ENCODE measurements at regions not wholly inside any gene's neighbourhood (a gene's known extent, or its start where the extent isn't known, plus 50 kb on each side); places are given as distances from the start of the nearest gene placed in this dataset.

DNA sequence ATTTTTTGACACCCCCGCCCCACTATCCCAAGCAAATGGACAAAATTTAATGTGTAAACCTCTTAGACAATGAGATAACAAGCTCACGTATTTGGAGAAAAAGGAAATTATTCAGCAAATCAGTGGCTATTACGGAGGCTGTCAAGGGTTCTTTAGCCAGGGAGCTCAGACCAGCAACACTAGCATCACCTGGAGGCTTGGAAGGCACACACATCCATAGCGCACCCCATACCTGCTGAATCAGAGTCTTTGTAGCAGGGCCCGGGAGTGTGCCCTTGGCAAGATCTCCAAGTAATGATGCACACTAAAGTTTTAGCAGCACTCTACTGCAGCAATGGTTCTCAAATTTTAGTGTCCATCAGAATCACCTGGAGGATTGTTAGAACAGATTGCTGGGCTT, 223.2 kb upstream of the BTBD3 start:
- peak; percentile 79 for ATAC-seq
- Mint-ChIP-seq H3K27me3 (ENCODE audit: low read depth) (no peaks in the 10 kb centered on the region), H3K4me3 (no peak overlapping the region), H3K4me1 (peaks cover 8% of the 10 kb centered on the region; the same call in 1 of the 2 replicates), H3K27ac (no peak overlapping the region), H3K36me3 (peaks cover 6% of the 10 kb centered on the region), H3K9me3 (peaks cover 31% of the 10 kb centered on the region)
- no peak for DNase-seq (ENCODE audit: low spot score)
- CTCF ChIA-PET, result interaction anchor here (1.0 to 2.9 kb wide), 3 partner anchors 17 to 318 kb away, joined by 3 to 10 read pairs (median 4); no protein-coding TSS in a partner anchor
- TF ChIP-seq CREB1 (CRISPR knock-in tag; IDR thresholded peaks at IDR 0.05) (no peak), ZNF219 (CRISPR knock-in tag; IDR thresholded peaks at IDR 0.05; ENCODE audit: borderline replicate concordance) (no peak), NFYB (CRISPR knock-in tag; conservative IDR thresholded peaks at IDR 0.05; ENCODE audit: low read depth) (no peak), ZNF121 (CRISPR knock-in tag; IDR thresholded peaks at IDR 0.05) (no peak), TEAD1 (CRISPR knock-in tag; IDR thresholded peaks at IDR 0.05) (no peak), NFATC4 (CRISPR knock-in tag; IDR thresholded peaks at IDR 0.05) (no peak), PRRX2 (CRISPR knock-in tag; IDR thresholded peaks at IDR 0.05) (no peak), GRHL2 (CRISPR knock-in tag; IDR thresholded peaks at IDR 0.05; ENCODE audit: insufficient replicate concordance, severe bottlenecking) (no peak), RORB (CRISPR knock-in tag; IDR thresholded peaks at IDR 0.05) (no peak), ZBTB21 (CRISPR knock-in tag; IDR thresholded peaks at IDR 0.05; ENCODE audit: borderline replicate concordance) (no peak), GTF2I (CRISPR knock-in tag; conservative IDR thresholded peaks at IDR 0.05) (no peak)
- TF ChIP-seq, protein P1, sequence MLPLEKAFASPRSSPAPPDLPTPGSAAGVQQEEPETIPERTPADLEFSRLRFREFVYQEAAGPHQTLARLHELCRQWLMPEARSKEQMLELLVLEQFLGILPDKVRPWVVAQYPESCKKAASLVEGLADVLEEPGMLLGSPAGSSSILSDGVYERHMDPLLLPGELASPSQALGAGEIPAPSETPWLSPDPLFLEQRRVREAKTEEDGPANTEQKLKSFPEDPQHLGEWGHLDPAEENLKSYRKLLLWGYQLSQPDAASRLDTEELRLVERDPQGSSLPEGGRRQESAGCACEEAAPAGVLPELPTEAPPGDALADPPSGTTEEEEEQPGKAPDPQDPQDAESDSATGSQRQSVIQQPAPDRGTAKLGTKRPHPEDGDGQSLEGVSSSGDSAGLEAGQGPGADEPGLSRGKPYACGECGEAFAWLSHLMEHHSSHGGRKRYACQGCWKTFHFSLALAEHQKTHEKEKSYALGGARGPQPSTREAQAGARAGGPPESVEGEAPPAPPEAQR (CRISPR knock-in tag; IDR thresholded peaks at IDR 0.05), result no peak
- POLR2A ChIA-PET, result no interaction called here

- Mint-ChIP-seq H3K36me3 (peaks cover 6% of the 10 kb centered on the region), H3K4me1 (peaks cover 8% of the 10 kb centered on the region; the same call in 1 of the 2 replicates), H3K4me3 (no peak overlapping the region), H3K9me3 (peaks cover 22% of the 10 kb centered on the region), H3K27ac (no peak overlapping the region), H3K27me3 (ENCODE audit: low read depth) (no peaks in the 10 kb centered on the region; the same call in 1 of the 2 replicates)
- no peak for DNase-seq (ENCODE audit: low spot score)
- TF ChIP-seq SMAD4 (CRISPR knock-in tag; IDR thresholded peaks at IDR 0.05), result no peak
- TF ChIP-seq, protein P2, sequence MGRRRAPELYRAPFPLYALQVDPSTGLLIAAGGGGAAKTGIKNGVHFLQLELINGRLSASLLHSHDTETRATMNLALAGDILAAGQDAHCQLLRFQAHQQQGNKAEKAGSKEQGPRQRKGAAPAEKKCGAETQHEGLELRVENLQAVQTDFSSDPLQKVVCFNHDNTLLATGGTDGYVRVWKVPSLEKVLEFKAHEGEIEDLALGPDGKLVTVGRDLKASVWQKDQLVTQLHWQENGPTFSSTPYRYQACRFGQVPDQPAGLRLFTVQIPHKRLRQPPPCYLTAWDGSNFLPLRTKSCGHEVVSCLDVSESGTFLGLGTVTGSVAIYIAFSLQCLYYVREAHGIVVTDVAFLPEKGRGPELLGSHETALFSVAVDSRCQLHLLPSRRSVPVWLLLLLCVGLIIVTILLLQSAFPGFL (CRISPR knock-in tag; IDR thresholded peaks at IDR 0.05; ENCODE audit: borderline replicate concordance), result no peak
- TF ChIP-seq ETV6 (CRISPR knock-in tag; IDR thresholded peaks at IDR 0.05), result no peak
- TF ChIP-seq, protein P3, sequence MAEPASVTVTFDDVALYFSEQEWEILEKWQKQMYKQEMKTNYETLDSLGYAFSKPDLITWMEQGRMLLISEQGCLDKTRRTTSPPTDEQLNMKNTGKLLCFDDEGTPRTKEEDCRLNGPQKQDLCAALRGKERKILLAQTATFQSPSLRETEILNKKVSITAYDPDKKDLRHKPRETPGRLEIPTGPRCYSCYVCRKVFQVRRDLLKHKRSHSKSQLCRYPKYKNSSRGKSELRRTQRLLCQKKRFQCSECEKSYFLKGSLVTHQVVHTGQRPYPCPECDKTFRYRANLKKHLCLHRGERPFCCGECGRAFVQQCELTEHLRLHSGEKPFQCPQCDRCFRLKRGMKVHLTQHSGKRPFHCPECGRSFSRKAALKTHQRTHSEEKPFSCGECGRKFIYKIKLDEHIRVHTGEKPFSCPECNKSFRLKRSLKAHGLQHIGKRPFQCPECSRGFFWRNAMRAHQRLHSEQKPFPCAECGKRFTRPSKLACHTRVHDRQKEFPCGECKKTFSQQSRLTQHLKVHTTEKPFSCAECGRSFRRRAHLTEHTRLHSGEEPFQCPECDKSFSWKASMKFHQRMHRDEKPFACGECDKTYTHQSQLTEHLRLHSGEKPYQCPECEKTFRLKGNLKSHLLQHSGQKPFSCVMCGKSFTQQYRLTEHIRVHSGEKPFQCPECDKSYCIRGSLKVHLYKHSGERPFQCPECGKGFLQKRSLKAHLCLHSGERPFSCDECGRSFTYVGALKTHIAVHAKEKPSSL (CRISPR knock-in tag; conservative IDR thresholded peaks at IDR 0.05), result no peak
- TF ChIP-seq, protein P4, sequence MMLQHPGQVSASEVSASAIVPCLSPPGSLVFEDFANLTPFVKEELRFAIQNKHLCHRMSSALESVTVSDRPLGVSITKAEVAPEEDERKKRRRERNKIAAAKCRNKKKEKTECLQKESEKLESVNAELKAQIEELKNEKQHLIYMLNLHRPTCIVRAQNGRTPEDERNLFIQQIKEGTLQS (CRISPR knock-in tag; conservative IDR thresholded peaks at IDR 0.05), result no peak
- no peak for TF ChIP-seq FOXP1 (CRISPR knock-in tag; IDR thresholded peaks at IDR 0.05; ENCODE audit: borderline replicate concordance)
- ChIA-PET POLR2A (no interaction called here), CTCF (no interaction called here)
- no peak for ATAC-seq
Measured at GRCh38 chr20:11697055-11697454, 220.6 kb upstream of the BTBD3 start.

- TF ChIP-seq ESRRA (CRISPR knock-in tag; IDR thresholded peaks at IDR 0.05; ENCODE audit: borderline replicate concordance) (no peak), ELF4 (CRISPR knock-in tag; IDR thresholded peaks at IDR 0.05; ENCODE audit: low read depth) (no peak), NFATC4 (CRISPR knock-in tag; IDR thresholded peaks at IDR 0.05) (no peak), ZBTB21 (CRISPR knock-in tag; IDR thresholded peaks at IDR 0.05; ENCODE audit: borderline replicate concordance) (no peak), GRHL2 (CRISPR knock-in tag; IDR thresholded peaks at IDR 0.05; ENCODE audit: insufficient replicate concordance, severe bottlenecking) (no peak), ARID4B (CRISPR knock-in tag; IDR thresholded peaks at IDR 0.05; ENCODE audit: borderline replicate concordance) (no peak), RORB (CRISPR knock-in tag; IDR thresholded peaks at IDR 0.05) (no peak)
- TF ChIP-seq, protein P4 (CRISPR knock-in tag; conservative IDR thresholded peaks at IDR 0.05), result no peak
- ATAC-seq (no peak), DNase-seq (ENCODE audit: low spot score) (no peak)
- CTCF ChIA-PET, result no interaction called here
- H3K9me3 Mint-ChIP-seq, result peaks cover 22% of the 10 kb centered on the region
- H3K4me1 Mint-ChIP-seq, result peaks cover 8% of the 10 kb centered on the region; the same call in 1 of the 2 replicates
- no peak overlapping the region for H3K27ac Mint-ChIP-seq
- H3K4me3 Mint-ChIP-seq, result no peak overlapping the region
- peaks cover 6% of the 10 kb centered on the region for H3K36me3 Mint-ChIP-seq
- POLR2A ChIA-PET, result no interaction called here
- no peaks in the 10 kb centered on the region; the same call in 1 of the 2 replicates for H3K27me3 Mint-ChIP-seq (ENCODE audit: low read depth)
Measured at GRCh38 chr20:11697646-11698045, 220.0 kb upstream of the BTBD3 start.
